K562 (cell line): ENCODE measurements at regions not wholly inside any gene's neighbourhood (a gene's known extent, or its start where the extent isn't known, plus 50 kb on each side); places are given as distances from the start of the nearest gene placed in this dataset.

Source experiments
- ARID4B ChIP-seq: sonication (generic); formaldehyde crosslinking; IDR thresholded peaks from 2 replicates; pipeline ENCODE4 v1.8.0; 2022; ENCODE audit warnings: mild to moderate bottlenecking, missing genetic modification reagents
- NR0B1 ChIP-seq: fragments of 450-650 bp; IDR thresholded peaks from one replicate; pipeline ENCODE4 v1.6.1; 2018; ENCODE audit warnings: mild to moderate bottlenecking, moderate library complexity; ENCODE audit not compliant: partially characterized antibody
- PBX2 ChIP-seq, 2 experiments: IDR thresholded peaks in 1 of 2; conservative IDR thresholded peaks in 1 of 2; 2 replicates each; pipeline ENCODE4 v1.6.1; 2016; ENCODE audit warnings: low read depth in 2 of 2, mild to moderate bottlenecking in 1 of 2, missing compliant biosample characterization in 1 of 2, missing genetic modification characterization in 1 of 2, moderate library complexity in 1 of 2
- XRCC3 ChIP-seq: fragments of 450-650 bp; IDR thresholded peaks from 2 replicates; pipeline ENCODE4 v1.6.1; 2017; ENCODE audit warnings: mild to moderate bottlenecking, moderate library complexity
- ZBTB40 ChIP-seq, 2 experiments: fragments of 450-650 bp in 1 of 2; sonication (generic) in 1 of 2; formaldehyde crosslinking in 1 of 2; IDR thresholded peaks; 2 replicates each; pipeline versions ENCODE4 v1.7.1 to v1.9.0; 2016 to 2022; ENCODE audit warnings: inconsistent platforms in 1 of 2, mild to moderate bottlenecking in 1 of 2, missing genetic modification reagents in 1 of 2
- ZNF449 ChIP-seq: fragments of 250-450 bp; sonication (Bioruptor Pico); IDR thresholded peaks from 2 replicates; pipeline ENCODE4 v1.8.0; 2022; ENCODE audit warnings: moderate library complexity, mild to moderate bottlenecking, inconsistent platforms

- TF ChIP-seq ZBTB40 (IDR thresholded peaks at IDR 0.05), result no peak
- no peak for TF ChIP-seq ZBTB40 (CRISPR knock-in tag; IDR thresholded peaks at IDR 0.05)
- no peak for TF ChIP-seq XRCC3
- no peak for TF ChIP-seq PBX2 (CRISPR knock-in tag; IDR thresholded peaks at IDR 0.05; ENCODE audit: low read depth)
- TF ChIP-seq PBX2 (tag; conservative IDR thresholded peaks at IDR 0.05; ENCODE audit: low read depth), result no peak
- TF ChIP-seq ZNF449, result peak; percentile 10; the same call in 1 of the 2 replicates
- TF ChIP-seq ARID4B, result no peak
- no peak for TF ChIP-seq NR0B1
Observed at GRCh38 chr3:193912621-193913178, 223.2 kb upstream of the HES1 start (continued).
